ENCODE measurements at regions not wholly inside any gene's neighbourhood (a gene's known extent, or its start where the extent isn't known, plus 50 kb on each side); places are given as distances from the start of the nearest gene placed in this dataset.

DNA sequence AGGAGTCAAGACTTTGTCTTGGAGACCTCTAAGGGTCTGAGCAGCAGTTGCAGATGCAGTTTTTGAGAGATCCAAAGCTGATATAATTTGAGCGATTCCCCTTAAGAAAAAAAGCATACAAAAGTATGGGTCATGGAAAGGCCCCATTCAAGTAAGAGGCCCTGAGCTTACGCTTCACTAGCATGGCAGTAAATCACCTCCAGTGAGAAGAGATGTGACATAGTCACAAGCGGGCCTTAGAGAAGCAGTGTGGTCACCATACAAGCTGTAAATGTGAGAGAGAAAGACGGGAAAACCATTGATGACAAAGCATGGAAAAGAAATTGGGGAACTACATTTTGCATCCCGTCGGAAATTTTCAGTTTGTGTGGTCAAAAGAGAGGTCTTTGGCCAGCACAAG, 70.6 kb upstream of the GSC start:
- H3K4me3 ChIP-seq (ENCODE audit: low read length) = no peak overlapping the region
- POLR2A ChIA-PET = no interaction called here
- no peak for ATAC-seq

DNA sequence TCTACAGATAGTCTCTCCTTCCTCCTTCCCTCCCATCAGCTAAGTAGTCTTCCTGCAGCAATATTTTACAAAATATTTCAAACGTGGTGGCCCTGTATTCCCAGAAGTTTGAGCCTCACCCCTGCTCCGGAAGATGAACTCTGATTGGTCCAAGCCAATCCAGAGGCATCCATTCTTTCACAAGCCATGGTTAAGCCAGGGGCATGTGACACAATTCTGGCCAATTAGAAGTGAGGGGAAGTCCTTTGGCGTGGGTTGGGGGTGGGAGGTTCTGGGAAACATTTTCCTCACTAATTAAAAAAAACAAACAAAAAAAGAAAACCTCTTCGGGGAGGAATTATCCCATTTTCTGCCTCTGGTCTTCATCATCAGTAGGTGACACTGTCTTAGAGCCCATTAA, 69.4 kb upstream of the GSC start:
- ChIA-PET CTCF (no interaction called here), POLR2A (no interaction called here)
- Mint-ChIP-seq H3K27me3 (peaks cover 0 to 12% (median 9%) of the 10 kb centered on the region in 5 donors), H3K9me3 (peaks cover 0 to 7% (median 2%) of the 10 kb centered on the region in 11 donors), H3K4me1 (no peaks in the 10 kb centered on the region), H3K27ac (no peak overlapping the region), H3K36me3 (no peaks in the 10 kb centered on the region), H3K4me3 (no peak overlapping the region)
- intact Hi-C loops (cut with micrococcal nuclease) = no loop called here
- no peaks in the 10 kb centered on the region for H3K36me3 ChIP-seq (ENCODE audit: control insufficient read depth in 2 of 3, insufficient read depth in 3 of 3, low read length in 3 of 3)
- no peaks in the 10 kb centered on the region for H3K9me3 ChIP-seq (ENCODE audit: control insufficient read depth in 2 of 3, low read length in 3 of 3)
- H3K4me3 ChIP-seq (ENCODE audit: low read length) = no peak overlapping the region
- no peak for DNase-seq
- H3K27ac ChIP-seq (ENCODE audit: low read depth, low read length) = no peak overlapping the region
- H3K27me3 ChIP-seq (ENCODE audit: control insufficient read depth in 2 of 2, insufficient read depth in 2 of 2, low read length in 2 of 2) = no peaks in the 10 kb centered on the region
- H3K4me1 ChIP-seq (ENCODE audit: control insufficient read depth in 2 of 2, insufficient read depth in 2 of 2, low read length in 2 of 2) = no peaks in the 10 kb centered on the region
- ATAC-seq = no peak

More for the DNA sequence above, 70.6 kb upstream of the GSC start:
- no peaks in the 10 kb centered on the region for H3K36me3 ChIP-seq (ENCODE audit: control insufficient read depth in 2 of 3, insufficient read depth in 3 of 3, low read length in 3 of 3)
- CTCF ChIA-PET = no interaction called here
- Mint-ChIP-seq H3K4me3 (no peak overlapping the region), H3K36me3 (no peaks in the 10 kb centered on the region), H3K27ac (no peak overlapping the region), H3K27me3 (peaks cover 0 to 12% (median 9%) of the 10 kb centered on the region in 5 donors), H3K9me3 (peaks cover 0 to 3% (median 0%) of the 10 kb centered on the region in 11 donors), H3K4me1 (no peaks in the 10 kb centered on the region)
- no peaks in the 10 kb centered on the region for H3K9me3 ChIP-seq (ENCODE audit: control insufficient read depth in 2 of 3, low read length in 3 of 3)
- H3K4me1 ChIP-seq (ENCODE audit: control insufficient read depth in 2 of 2, insufficient read depth in 2 of 2, low read length in 2 of 2) = no peaks in the 10 kb centered on the region
- intact Hi-C loops (cut with micrococcal nuclease) = no loop called here
- no peak for DNase-seq
- H3K27ac ChIP-seq (ENCODE audit: low read depth, low read length) = no peak overlapping the region
- no peaks in the 10 kb centered on the region for H3K27me3 ChIP-seq (ENCODE audit: control insufficient read depth in 2 of 2, insufficient read depth in 2 of 2, low read length in 2 of 2)

DNA sequence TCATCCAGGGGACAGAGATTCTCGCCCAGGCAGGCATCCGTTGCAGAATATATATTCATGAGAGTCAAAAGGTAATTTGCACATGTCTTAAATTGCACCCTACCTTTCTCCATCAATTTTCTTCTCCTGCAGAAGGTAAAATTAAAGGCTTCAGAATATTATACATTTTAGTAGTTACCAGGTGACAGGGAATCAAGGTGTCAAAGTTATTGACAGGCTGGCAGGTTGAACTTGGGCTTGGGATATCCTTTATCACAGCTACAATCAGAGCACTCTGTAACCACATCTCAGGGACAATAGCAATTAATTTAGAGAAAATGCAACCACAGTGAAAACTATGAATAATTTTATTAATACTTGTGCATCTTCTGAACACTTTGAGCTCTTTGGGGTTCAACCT, 66.9 kb upstream of the GSC start:
- POLR2A ChIA-PET = no interaction called here
- ATAC-seq = no peak
- peaks cover 0 to 17% (median 10%) of the 10 kb centered on the region in 5 donors for H3K27me3 Mint-ChIP-seq
- intact Hi-C loops (cut with micrococcal nuclease) = no loop called here
- Histone ChIP-seq H3K4me3 (ENCODE audit: low read length) (no peak overlapping the region), H3K27ac (ENCODE audit: low read depth, low read length) (no peak overlapping the region), H3K4me1 (ENCODE audit: control insufficient read depth in 2 of 2, insufficient read depth in 2 of 2, low read length in 2 of 2) (no peaks in the 10 kb centered on the region), H3K27me3 (ENCODE audit: control insufficient read depth in 2 of 2, insufficient read depth in 2 of 2, low read length in 2 of 2) (no peaks in the 10 kb centered on the region), H3K9me3 (ENCODE audit: control insufficient read depth in 2 of 3, low read length in 3 of 3) (no peaks in the 10 kb centered on the region), H3K36me3 (ENCODE audit: control insufficient read depth in 2 of 3, insufficient read depth in 3 of 3, low read length in 3 of 3) (no peaks in the 10 kb centered on the region)
- H3K27ac Mint-ChIP-seq = no peak overlapping the region
- CTCF ChIA-PET = no interaction called here
- no peaks in the 10 kb centered on the region for H3K36me3 Mint-ChIP-seq
- H3K4me3 Mint-ChIP-seq = no peak overlapping the region
- peaks cover 0 to 7% (median 2%) of the 10 kb centered on the region in 11 donors for H3K9me3 Mint-ChIP-seq
- DNase-seq = no peak
- H3K4me1 Mint-ChIP-seq = no peaks in the 10 kb centered on the region

DNA sequence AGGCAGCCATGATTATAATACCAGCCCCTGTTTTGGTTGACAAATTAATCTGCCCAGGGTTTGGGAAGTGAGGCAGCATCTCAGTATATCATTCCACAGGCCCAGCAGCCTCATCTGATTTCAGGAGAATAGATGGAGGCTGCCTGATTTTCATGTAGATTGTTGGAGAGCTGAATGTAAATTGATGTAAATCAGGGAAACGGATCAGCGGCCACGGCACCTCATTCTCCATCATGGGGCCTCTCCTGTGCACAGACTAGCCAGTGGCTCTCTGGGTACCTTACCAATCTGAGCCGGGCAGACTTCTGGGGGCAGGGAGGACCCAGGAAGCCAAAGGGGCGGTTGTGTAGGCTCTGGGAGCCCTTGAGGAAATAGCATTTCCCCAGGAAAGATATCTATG, 63.7 kb upstream of the GSC start:
- H3K27me3 ChIP-seq (ENCODE audit: control insufficient read depth in 2 of 2, insufficient read depth in 2 of 2, low read length in 2 of 2) = no peaks in the 10 kb centered on the region
- Mint-ChIP-seq H3K9me3 (peaks cover 0 to 7% (median 2%) of the 10 kb centered on the region in 11 donors), H3K4me3 (no peak overlapping the region), H3K27ac (no peak overlapping the region), H3K27me3 (peaks cover 0 to 7% (median 3%) of the 10 kb centered on the region in 5 donors), H3K4me1 (no peaks in the 10 kb centered on the region), H3K36me3 (no peaks in the 10 kb centered on the region)
- POLR2A ChIA-PET = no interaction called here
- no peaks in the 10 kb centered on the region for H3K4me1 ChIP-seq (ENCODE audit: control insufficient read depth in 2 of 2, insufficient read depth in 2 of 2, low read length in 2 of 2)
- H3K9me3 ChIP-seq (ENCODE audit: control insufficient read depth in 2 of 3, low read length in 3 of 3) = no peaks in the 10 kb centered on the region
- no peak overlapping the region for H3K4me3 ChIP-seq (ENCODE audit: low read length)
- ATAC-seq (no peak), DNase-seq (no peak)
- H3K36me3 ChIP-seq (ENCODE audit: control insufficient read depth in 2 of 3, insufficient read depth in 3 of 3, low read length in 3 of 3) = no peaks in the 10 kb centered on the region
- intact Hi-C loops (cut with micrococcal nuclease) = no loop called here
- CTCF ChIA-PET = no interaction called here
- H3K27ac ChIP-seq (ENCODE audit: low read depth, low read length) = no peak overlapping the region

DNA sequence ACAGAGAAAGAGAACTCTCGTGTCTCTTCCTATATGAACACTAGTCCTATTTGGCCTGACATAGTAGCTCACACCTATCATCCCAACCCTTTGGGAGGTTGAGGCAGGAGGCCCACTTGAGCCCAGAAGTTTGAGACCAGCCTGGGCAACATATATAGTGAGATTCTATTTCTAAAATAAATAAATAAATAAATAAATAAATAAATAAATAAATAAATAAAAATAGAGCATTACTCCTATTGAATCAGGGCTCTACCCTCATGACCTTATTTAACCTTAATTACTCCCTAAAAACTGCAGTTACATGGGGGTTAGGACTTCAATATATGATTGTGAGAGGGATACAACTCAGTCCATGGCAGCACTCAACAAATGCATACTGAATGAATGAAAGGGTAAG, 61.2 kb upstream of the GSC start:
- Histone ChIP-seq H3K27me3 (ENCODE audit: control insufficient read depth in 2 of 2, insufficient read depth in 2 of 2, low read length in 2 of 2) (no peaks in the 10 kb centered on the region), H3K4me1 (ENCODE audit: control insufficient read depth in 2 of 2, insufficient read depth in 2 of 2, low read length in 2 of 2) (no peaks in the 10 kb centered on the region), H3K9me3 (ENCODE audit: control insufficient read depth in 2 of 3, low read length in 3 of 3) (no peaks in the 10 kb centered on the region), H3K27ac (ENCODE audit: low read depth, low read length) (no peak overlapping the region), H3K36me3 (ENCODE audit: control insufficient read depth in 2 of 3, insufficient read depth in 3 of 3, low read length in 3 of 3) (no peaks in the 10 kb centered on the region), H3K4me3 (ENCODE audit: low read length) (no peak overlapping the region)
- peaks cover 0 to 12% (median 5%) of the 10 kb centered on the region in 5 donors for H3K27me3 Mint-ChIP-seq
- intact Hi-C loops (cut with micrococcal nuclease) = no loop called here
- POLR2A ChIA-PET = no interaction called here
- no peak for ATAC-seq
- H3K9me3 Mint-ChIP-seq = peaks cover 0 to 12% (median 3%) of the 10 kb centered on the region in 11 donors
- CTCF ChIA-PET = no interaction called here
- no peak overlapping the region for H3K27ac Mint-ChIP-seq
- no peaks in the 10 kb centered on the region for H3K36me3 Mint-ChIP-seq
- H3K4me3 Mint-ChIP-seq = no peak overlapping the region
- H3K4me1 Mint-ChIP-seq = no peaks in the 10 kb centered on the region
- DNase-seq = no peak

DNA sequence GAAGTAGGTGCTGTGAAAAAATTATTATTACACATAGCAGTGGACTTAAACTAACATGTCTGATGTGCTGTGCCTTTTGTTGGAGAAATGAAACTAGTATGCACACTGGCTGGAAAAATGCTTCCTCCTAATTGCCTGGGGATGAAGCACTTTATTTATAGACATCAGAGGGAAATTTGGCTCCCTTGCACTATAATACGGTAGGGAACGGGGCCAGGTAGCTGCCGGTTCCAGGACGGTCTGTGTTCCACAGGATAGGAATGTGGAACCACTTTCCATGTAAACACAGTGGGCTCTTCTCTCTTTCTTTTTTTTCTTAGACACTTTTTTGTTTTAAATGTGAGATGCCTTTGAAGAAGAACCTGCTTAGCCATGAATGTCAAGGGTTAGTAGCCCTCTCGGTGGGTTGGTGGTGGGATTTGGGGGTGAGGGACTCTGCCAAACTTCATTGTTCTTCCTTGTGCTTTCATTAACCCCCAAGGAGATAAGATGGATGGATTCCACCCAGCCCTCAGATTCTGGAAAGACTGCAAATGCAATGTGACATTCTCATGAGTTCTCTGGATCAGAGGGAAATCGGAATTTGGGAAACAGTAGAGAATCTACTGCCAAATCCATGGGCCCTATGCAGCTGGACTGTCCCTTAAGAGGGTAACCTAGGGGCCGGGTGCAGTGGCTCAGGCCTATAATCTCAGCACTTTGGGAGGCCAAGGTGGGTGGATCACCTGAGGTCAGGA, 58.0 kb upstream of the GSC start:
- CTCF ChIA-PET = interaction anchor here (0.6 kb wide), 1 partner anchor 1009 kb away, joined by 3 read pairs; no protein-coding TSS in a partner anchor
- no peak overlapping the region for H3K4me3 ChIP-seq (ENCODE audit: low read length)
- no peaks in the 10 kb centered on the region for H3K36me3 ChIP-seq (ENCODE audit: control insufficient read depth in 2 of 3, insufficient read depth in 3 of 3, low read length in 3 of 3)
- peaks cover 0 to 25% (median 18%) of the 10 kb centered on the region in 5 donors for H3K27me3 Mint-ChIP-seq
- no peak overlapping the region for H3K27ac Mint-ChIP-seq
- peaks cover 0 to 14% (median 9%) of the 10 kb centered on the region in 11 donors for H3K9me3 Mint-ChIP-seq
- no peaks in the 10 kb centered on the region for H3K9me3 ChIP-seq (ENCODE audit: control insufficient read depth in 2 of 3, low read length in 3 of 3)
- ATAC-seq = no peak
- no peak overlapping the region for H3K27ac ChIP-seq (ENCODE audit: low read depth, low read length)
- intact Hi-C loops (cut with micrococcal nuclease) = no loop called here
- no peak for DNase-seq
- H3K36me3 Mint-ChIP-seq = no peaks in the 10 kb centered on the region
- H3K4me3 Mint-ChIP-seq = no peak overlapping the region
- H3K4me1 Mint-ChIP-seq = no peaks in the 10 kb centered on the region
- no peaks in the 10 kb centered on the region for H3K4me1 ChIP-seq (ENCODE audit: control insufficient read depth in 2 of 2, insufficient read depth in 2 of 2, low read length in 2 of 2)
- POLR2A ChIA-PET = no interaction called here
- no peaks in the 10 kb centered on the region for H3K27me3 ChIP-seq (ENCODE audit: control insufficient read depth in 2 of 2, insufficient read depth in 2 of 2, low read length in 2 of 2)

DNA sequence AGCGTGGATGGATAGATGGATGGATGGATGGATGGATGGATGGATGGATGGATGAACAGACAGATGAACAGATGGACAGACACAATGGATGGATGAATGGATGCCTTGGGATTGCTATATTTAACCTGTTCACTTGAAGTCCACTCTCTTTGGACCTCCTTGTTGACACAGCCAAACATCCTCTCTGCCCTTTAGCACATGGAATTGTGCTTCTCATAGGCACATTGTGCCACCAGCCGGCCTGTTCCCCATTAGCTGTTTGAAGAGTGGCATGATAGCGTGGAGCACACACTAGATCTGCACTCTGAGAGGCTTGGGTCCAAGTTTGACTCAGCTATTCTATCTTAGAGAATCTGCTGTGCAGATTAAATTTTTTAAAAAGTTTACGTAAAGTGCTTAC, 56.9 kb upstream of the GSC start:
- intact Hi-C loops (cut with micrococcal nuclease) = no loop called here

More for the DNA sequence above, 56.9 kb upstream of the GSC start:
- H3K27me3 ChIP-seq (ENCODE audit: control insufficient read depth in 2 of 2, insufficient read depth in 2 of 2, low read length in 2 of 2) = no peaks in the 10 kb centered on the region
- H3K4me1 ChIP-seq (ENCODE audit: control insufficient read depth in 2 of 2, insufficient read depth in 2 of 2, low read length in 2 of 2) = no peaks in the 10 kb centered on the region
- no peak for ATAC-seq
- ChIA-PET CTCF (no interaction called here), POLR2A (no interaction called here)
- peaks cover 0 to 21% (median 20%) of the 10 kb centered on the region in 5 donors for H3K27me3 Mint-ChIP-seq
- H3K9me3 ChIP-seq (ENCODE audit: control insufficient read depth in 2 of 3, low read length in 3 of 3) = no peaks in the 10 kb centered on the region
- H3K4me1 Mint-ChIP-seq = no peaks in the 10 kb centered on the region
- peaks cover 0 to 14% (median 9%) of the 10 kb centered on the region in 11 donors for H3K9me3 Mint-ChIP-seq
- no peak for DNase-seq
- no peak overlapping the region for H3K4me3 Mint-ChIP-seq
- no peaks in the 10 kb centered on the region for H3K36me3 ChIP-seq (ENCODE audit: control insufficient read depth in 2 of 3, insufficient read depth in 3 of 3, low read length in 3 of 3)
- H3K27ac ChIP-seq (ENCODE audit: low read depth, low read length) = no peak overlapping the region
- H3K27ac Mint-ChIP-seq = no peak overlapping the region
- H3K4me3 ChIP-seq (ENCODE audit: low read length) = no peak overlapping the region
- no peaks in the 10 kb centered on the region for H3K36me3 Mint-ChIP-seq
